ENCODE measurements at regions not wholly inside any gene's neighbourhood (a gene's known extent, or its start where the extent isn't known, plus 50 kb on each side); places are given as distances from the start of the nearest gene placed in this dataset.

- TF ChIP-seq, protein P1, sequence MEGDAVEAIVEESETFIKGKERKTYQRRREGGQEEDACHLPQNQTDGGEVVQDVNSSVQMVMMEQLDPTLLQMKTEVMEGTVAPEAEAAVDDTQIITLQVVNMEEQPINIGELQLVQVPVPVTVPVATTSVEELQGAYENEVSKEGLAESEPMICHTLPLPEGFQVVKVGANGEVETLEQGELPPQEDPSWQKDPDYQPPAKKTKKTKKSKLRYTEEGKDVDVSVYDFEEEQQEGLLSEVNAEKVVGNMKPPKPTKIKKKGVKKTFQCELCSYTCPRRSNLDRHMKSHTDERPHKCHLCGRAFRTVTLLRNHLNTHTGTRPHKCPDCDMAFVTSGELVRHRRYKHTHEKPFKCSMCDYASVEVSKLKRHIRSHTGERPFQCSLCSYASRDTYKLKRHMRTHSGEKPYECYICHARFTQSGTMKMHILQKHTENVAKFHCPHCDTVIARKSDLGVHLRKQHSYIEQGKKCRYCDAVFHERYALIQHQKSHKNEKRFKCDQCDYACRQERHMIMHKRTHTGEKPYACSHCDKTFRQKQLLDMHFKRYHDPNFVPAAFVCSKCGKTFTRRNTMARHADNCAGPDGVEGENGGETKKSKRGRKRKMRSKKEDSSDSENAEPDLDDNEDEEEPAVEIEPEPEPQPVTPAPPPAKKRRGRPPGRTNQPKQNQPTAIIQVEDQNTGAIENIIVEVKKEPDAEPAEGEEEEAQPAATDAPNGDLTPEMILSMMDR (IDR thresholded peaks at IDR 0.05), result no peak
- TF ChIP-seq POLR2AphosphoS5 (IDR thresholded peaks at IDR 0.05) (no peak), POLR2A (IDR thresholded peaks at IDR 0.05) (no peak)
These were observed 2161.4 kb upstream of the PIK3C3 start for GRCh38 chr18:39793609-39794008.
